ENCODE measurements at regions not wholly inside any gene's neighbourhood (a gene's known extent, or its start where the extent isn't known, plus 50 kb on each side); places are given as distances from the start of the nearest gene placed in this dataset.

DNA sequence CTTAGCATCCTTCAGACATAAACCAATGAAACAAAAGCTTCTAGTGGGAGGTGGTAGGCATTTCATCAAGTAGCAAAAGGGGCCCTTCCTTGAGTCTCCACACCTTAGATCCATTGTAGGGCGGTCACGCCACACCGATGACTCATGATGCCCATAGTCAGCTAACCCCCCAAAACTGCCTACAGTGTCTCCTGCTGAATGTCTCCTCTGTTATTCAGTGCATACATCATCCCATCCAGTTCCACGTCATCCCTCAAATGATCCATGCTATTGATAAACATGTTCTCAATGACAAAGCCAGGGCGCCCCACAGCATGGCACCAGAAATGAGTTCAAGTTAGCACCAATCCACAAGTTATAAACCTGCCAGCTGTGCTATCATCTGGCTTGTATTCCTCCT lies 57.4 kb upstream of the ACKR3 start:
- TF ChIP-seq HOXB13 (CRISPR knock-in tag; IDR thresholded peaks at IDR 0.05; ENCODE audit: low read depth), result no peak
- no peak for TF ChIP-seq JUNB (IDR thresholded peaks at IDR 0.05)
- TF ChIP-seq TP53 (CRISPR knock-in tag; IDR thresholded peaks at IDR 0.05), result no peak
- no peak for TF ChIP-seq POLR2AphosphoS2 (conservative IDR thresholded peaks at IDR 0.05; ENCODE audit: low read length)
- TF ChIP-seq NR3C1 (IDR thresholded peaks at IDR 0.05), result no peak
- TF ChIP-seq HDAC2 (IDR thresholded peaks at IDR 0.05), result no peak
- no peak for TF ChIP-seq CHD2 (IDR thresholded peaks at IDR 0.05; ENCODE audit: low read length, partially characterized antibody)
- TF ChIP-seq BHLHE40 (IDR thresholded peaks at IDR 0.05; ENCODE audit: low read depth, low read length), result no peak
- no peak for TF ChIP-seq FOSB (CRISPR knock-in tag; IDR thresholded peaks at IDR 0.05)
- TF ChIP-seq, protein P1, sequence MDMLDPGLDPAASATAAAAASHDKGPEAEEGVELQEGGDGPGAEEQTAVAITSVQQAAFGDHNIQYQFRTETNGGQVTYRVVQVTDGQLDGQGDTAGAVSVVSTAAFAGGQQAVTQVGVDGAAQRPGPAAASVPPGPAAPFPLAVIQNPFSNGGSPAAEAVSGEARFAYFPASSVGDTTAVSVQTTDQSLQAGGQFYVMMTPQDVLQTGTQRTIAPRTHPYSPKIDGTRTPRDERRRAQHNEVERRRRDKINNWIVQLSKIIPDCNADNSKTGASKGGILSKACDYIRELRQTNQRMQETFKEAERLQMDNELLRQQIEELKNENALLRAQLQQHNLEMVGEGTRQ (IDR thresholded peaks at IDR 0.05), result no peak
- TF ChIP-seq, protein P2, sequence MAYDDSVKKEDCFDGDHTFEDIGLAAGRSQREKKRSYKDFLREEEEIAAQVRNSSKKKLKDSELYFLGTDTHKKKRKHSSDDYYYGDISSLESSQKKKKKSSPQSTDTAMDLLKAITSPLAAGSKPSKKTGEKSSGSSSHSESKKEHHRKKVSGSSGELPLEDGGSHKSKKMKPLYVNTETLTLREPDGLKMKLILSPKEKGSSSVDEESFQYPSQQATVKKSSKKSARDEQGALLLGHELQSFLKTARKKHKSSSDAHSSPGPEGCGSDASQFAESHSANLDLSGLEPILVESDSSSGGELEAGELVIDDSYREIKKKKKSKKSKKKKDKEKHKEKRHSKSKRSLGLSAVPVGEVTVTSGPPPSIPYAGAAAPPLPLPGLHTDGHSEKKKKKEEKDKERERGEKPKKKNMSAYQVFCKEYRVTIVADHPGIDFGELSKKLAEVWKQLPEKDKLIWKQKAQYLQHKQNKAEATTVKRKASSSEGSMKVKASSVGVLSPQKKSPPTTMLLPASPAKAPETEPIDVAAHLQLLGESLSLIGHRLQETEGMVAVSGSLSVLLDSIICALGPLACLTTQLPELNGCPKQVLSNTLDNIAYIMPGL (CRISPR knock-in tag; IDR thresholded peaks at IDR 0.05; ENCODE audit: borderline replicate concordance), result no peak
- TF ChIP-seq SMC3 (IDR thresholded peaks at IDR 0.05), result no peak
- no peak for TF ChIP-seq RFX5 (IDR thresholded peaks at IDR 0.05)
- no peak for TF ChIP-seq ZNF302 (CRISPR knock-in tag; IDR thresholded peaks at IDR 0.05)
- TF ChIP-seq TFCP2L1 (CRISPR knock-in tag; IDR thresholded peaks at IDR 0.05), result no peak
- FAIRE-seq (no peak), DNase-seq (ENCODE audit: low read depth in 1 of 2, low spot score in 1 of 2) (no peak), ATAC-seq (no peak)
- ChIA-PET POLR2A (no interaction called here), CTCF (interaction anchor here (0.6 to 3.1 kb wide), 15 partner anchors 10 to 550 kb away, joined by 3 to 22 read pairs (median 4); partner anchors contain the start of gene ACKR3)
- Histone ChIP-seq H3K4me1 (no peaks in the 10 kb centered on the region), H3K4me2 (no peak overlapping the region), H3K4me3 (no peak overlapping the region), H3K9me3 (no peaks in the 10 kb centered on the region), H3K27ac (no peak overlapping the region)
- WGBS (ENCODE audit: missing lambda C conversion rate), result 86% methylated on average over 5 of the region's 5 CpGs

DNA sequence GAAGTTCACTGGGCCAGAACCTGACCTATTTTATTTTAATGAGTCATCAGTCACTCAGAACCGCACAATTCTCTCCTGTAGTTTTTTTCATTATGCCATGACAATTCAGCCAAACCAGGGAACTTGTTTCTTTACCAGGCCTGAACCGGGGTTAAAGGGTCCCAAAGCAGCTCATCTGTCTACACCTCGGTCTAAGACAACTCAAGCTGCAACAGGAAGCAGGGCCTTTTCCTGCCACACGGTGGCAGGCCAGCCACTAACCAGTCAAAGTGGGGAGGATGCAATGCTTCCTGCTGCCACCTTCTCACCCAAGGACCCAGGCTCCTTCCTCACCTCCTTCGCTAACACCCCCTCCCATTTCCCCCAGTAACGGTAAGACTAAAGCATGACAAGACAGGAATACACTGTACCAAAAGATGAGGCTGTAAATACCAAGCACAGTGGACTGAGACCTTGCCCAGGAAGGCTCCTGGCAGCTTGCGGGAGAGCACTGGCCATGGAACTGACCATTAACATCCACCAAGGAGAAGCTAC lies 56.7 kb upstream of the ACKR3 start:
- Histone ChIP-seq H3K9me3 (no peaks in the 10 kb centered on the region), H3K4me3 (no peak overlapping the region), H3K27ac (peak overlapping the region in 1 of 2 experiments; percentile 28; a peak in 1 of 6 replicates), H3K4me1 (no peaks in the 10 kb centered on the region), H3K4me2 (no peak overlapping the region)
- WGBS (ENCODE audit: missing lambda C conversion rate), result 34% methylated on average over 7 of the region's 7 CpGs
- TF ChIP-seq, protein P3, sequence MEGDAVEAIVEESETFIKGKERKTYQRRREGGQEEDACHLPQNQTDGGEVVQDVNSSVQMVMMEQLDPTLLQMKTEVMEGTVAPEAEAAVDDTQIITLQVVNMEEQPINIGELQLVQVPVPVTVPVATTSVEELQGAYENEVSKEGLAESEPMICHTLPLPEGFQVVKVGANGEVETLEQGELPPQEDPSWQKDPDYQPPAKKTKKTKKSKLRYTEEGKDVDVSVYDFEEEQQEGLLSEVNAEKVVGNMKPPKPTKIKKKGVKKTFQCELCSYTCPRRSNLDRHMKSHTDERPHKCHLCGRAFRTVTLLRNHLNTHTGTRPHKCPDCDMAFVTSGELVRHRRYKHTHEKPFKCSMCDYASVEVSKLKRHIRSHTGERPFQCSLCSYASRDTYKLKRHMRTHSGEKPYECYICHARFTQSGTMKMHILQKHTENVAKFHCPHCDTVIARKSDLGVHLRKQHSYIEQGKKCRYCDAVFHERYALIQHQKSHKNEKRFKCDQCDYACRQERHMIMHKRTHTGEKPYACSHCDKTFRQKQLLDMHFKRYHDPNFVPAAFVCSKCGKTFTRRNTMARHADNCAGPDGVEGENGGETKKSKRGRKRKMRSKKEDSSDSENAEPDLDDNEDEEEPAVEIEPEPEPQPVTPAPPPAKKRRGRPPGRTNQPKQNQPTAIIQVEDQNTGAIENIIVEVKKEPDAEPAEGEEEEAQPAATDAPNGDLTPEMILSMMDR (IDR thresholded peaks at IDR 0.05), result peak; percentile 59
- TF ChIP-seq CHD2 (IDR thresholded peaks at IDR 0.05; ENCODE audit: low read length, partially characterized antibody) (no peak), MAZ (IDR thresholded peaks at IDR 0.05; ENCODE audit: borderline replicate concordance, low read depth, low read length) (no peak), CBX2 (IDR thresholded peaks at IDR 0.05; ENCODE audit: borderline replicate concordance, low read depth) (no peak), FOXS1 (CRISPR knock-in tag; IDR thresholded peaks at IDR 0.05) (no peak), NPAS2 (CRISPR knock-in tag; IDR thresholded peaks at IDR 0.05; ENCODE audit: borderline replicate concordance) (no peak), EP300 (IDR thresholded peaks at IDR 0.05) (no peak), HEYL (CRISPR knock-in tag; IDR thresholded peaks at IDR 0.05) (no peak), RAD21 (conservative IDR thresholded peaks at IDR 0.05 in 1 of 2, IDR thresholded peaks at IDR 0.05 in 1 of 2) (peak; percentile 65 to 73), SMC3 (IDR thresholded peaks at IDR 0.05) (peak; percentile 79), HDAC2 (IDR thresholded peaks at IDR 0.05) (no peak), HOXB13 (CRISPR knock-in tag; IDR thresholded peaks at IDR 0.05; ENCODE audit: low read depth) (no peak), FOSB (CRISPR knock-in tag; IDR thresholded peaks at IDR 0.05) (no peak), RNF2 (IDR thresholded peaks at IDR 0.05; ENCODE audit: borderline replicate concordance, low read depth) (no peak)
- TF ChIP-seq, protein P4, sequence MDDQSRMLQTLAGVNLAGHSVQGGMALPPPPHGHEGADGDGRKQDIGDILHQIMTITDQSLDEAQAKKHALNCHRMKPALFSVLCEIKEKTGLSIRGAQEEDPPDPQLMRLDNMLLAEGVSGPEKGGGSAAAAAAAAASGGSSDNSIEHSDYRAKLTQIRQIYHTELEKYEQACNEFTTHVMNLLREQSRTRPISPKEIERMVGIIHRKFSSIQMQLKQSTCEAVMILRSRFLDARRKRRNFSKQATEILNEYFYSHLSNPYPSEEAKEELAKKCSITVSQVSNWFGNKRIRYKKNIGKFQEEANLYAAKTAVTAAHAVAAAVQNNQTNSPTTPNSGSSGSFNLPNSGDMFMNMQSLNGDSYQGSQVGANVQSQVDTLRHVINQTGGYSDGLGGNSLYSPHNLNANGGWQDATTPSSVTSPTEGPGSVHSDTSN (IDR thresholded peaks at IDR 0.05), result no peak
- TF ChIP-seq, protein P5, sequence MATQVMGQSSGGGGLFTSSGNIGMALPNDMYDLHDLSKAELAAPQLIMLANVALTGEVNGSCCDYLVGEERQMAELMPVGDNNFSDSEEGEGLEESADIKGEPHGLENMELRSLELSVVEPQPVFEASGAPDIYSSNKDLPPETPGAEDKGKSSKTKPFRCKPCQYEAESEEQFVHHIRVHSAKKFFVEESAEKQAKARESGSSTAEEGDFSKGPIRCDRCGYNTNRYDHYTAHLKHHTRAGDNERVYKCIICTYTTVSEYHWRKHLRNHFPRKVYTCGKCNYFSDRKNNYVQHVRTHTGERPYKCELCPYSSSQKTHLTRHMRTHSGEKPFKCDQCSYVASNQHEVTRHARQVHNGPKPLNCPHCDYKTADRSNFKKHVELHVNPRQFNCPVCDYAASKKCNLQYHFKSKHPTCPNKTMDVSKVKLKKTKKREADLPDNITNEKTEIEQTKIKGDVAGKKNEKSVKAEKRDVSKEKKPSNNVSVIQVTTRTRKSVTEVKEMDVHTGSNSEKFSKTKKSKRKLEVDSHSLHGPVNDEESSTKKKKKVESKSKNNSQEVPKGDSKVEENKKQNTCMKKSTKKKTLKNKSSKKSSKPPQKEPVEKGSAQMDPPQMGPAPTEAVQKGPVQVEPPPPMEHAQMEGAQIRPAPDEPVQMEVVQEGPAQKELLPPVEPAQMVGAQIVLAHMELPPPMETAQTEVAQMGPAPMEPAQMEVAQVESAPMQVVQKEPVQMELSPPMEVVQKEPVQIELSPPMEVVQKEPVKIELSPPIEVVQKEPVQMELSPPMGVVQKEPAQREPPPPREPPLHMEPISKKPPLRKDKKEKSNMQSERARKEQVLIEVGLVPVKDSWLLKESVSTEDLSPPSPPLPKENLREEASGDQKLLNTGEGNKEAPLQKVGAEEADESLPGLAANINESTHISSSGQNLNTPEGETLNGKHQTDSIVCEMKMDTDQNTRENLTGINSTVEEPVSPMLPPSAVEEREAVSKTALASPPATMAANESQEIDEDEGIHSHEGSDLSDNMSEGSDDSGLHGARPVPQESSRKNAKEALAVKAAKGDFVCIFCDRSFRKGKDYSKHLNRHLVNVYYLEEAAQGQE (IDR thresholded peaks at IDR 0.05), result no peak
- CTCF ChIA-PET, result interaction anchor here (0.6 to 3.1 kb wide), 19 partner anchors 9 to 549 kb away, joined by 3 to 22 read pairs (median 4); partner anchors contain the start of gene ACKR3
- POLR2A ChIA-PET, result interaction anchor here (0.7 kb wide), 1 partner anchor 679 kb away, joined by 4 read pairs; no protein-coding TSS in a partner anchor
- ATAC-seq, result peak; percentile 88 to 97
- FAIRE-seq, result no peak
- DNase-seq (ENCODE audit: low read depth in 1 of 2, low spot score in 1 of 2), result peak; percentile 28 to 47
